Neutrophil (primary cell): ENCODE measurements at regions not wholly inside any gene's neighbourhood (a gene's known extent, or its start where the extent isn't known, plus 50 kb on each side); places are given as distances from the start of the nearest gene placed in this dataset.

ENCODE experiments used
- H3K27ac ChIP-seq: fragments of 200-600 bp; sonication (generic); 2 replicates; pipeline ENCODE4 v1.5.1; 2016; ENCODE audit warnings: mild to moderate bottlenecking, moderate library complexity
- H3K27me3 ChIP-seq: fragments of 200-600 bp; sonication (generic); 2 replicates; pipeline ENCODE4 v1.6.0; 2016; ENCODE audit warnings: mild to moderate bottlenecking
- H3K36me3 ChIP-seq: fragments of 200-600 bp; sonication (generic); 2 replicates; pipeline ENCODE4 v1.5.1; 2017
- H3K4me1 ChIP-seq, 2 experiments: fragments of 200-600 bp in 1 of 2; sonication (generic) in 1 of 2; 1 replicate in 1 of 2; 2 replicates in 1 of 2; pipeline versions ENCODE4 v1.5.1 to v1.6.1; 2013 to 2016; ENCODE audit warnings: low read depth in 1 of 2, low read length in 1 of 2, mild to moderate bottlenecking in 1 of 2, moderate library complexity in 1 of 2; ENCODE audit not compliant: control insufficient read depth in 1 of 2, insufficient read depth in 1 of 2
- H3K4me3 ChIP-seq, 2 experiments: fragments of 200-600 bp in 1 of 2; sonication (generic) in 1 of 2; 1 replicate in 1 of 2; 2 replicates in 1 of 2; pipeline ENCODE4 v1.5.1; 2013 to 2016; ENCODE audit warnings: low read depth in 1 of 2, low read length in 1 of 2, mild to moderate bottlenecking in 1 of 2, moderate library complexity in 1 of 2
- H3K9me3 ChIP-seq: fragments of 200-600 bp; sonication (generic); 2 replicates; pipeline ENCODE4 v1.5.1; 2016
- CTCF ChIP-seq: fragments of 200-600 bp; sonication (generic); IDR thresholded peaks from 2 replicates; pipeline ENCODE4 v1.5.1; 2016; ENCODE audit warnings: antibody characterized with exemption

GRCh38 chr18:30828700-30829099, 213.8 kb downstream of the DSC3 start:
- no peak overlapping the region for H3K4me3 ChIP-seq
- no peak overlapping the region for H3K27ac ChIP-seq
- no peaks in the 10 kb centered on the region for H3K36me3 ChIP-seq
- H3K9me3 ChIP-seq = no peaks in the 10 kb centered on the region
- no peak for TF ChIP-seq CTCF
- no peaks in the 10 kb centered on the region for H3K4me1 ChIP-seq
- H3K27me3 ChIP-seq = no peaks in the 10 kb centered on the region

GRCh38 chr18:30819619-30820018, 222.9 kb downstream of the DSC3 start:
- TF ChIP-seq CTCF = no peak
- Histone ChIP-seq H3K4me1 (no peaks in the 10 kb centered on the region), H3K9me3 (no peaks in the 10 kb centered on the region), H3K36me3 (no peaks in the 10 kb centered on the region), H3K4me3 (no peak overlapping the region), H3K27ac (no peak overlapping the region), H3K27me3 (no peaks in the 10 kb centered on the region)

- H3K36me3 ChIP-seq = no peaks in the 10 kb centered on the region
- H3K4me1 ChIP-seq = no peaks in the 10 kb centered on the region
- no peaks in the 10 kb centered on the region for H3K9me3 ChIP-seq
- no peaks in the 10 kb centered on the region for H3K27me3 ChIP-seq
- TF ChIP-seq CTCF = no peak
- H3K27ac ChIP-seq = no peak overlapping the region
- H3K4me3 ChIP-seq = no peak overlapping the region
These were observed 228.1 kb downstream of the DSC3 start for GRCh38 chr18:30814446-30814845.

- Histone ChIP-seq H3K9me3 (no peaks in the 10 kb centered on the region), H3K4me1 (no peaks in the 10 kb centered on the region), H3K27ac (no peak overlapping the region), H3K27me3 (no peaks in the 10 kb centered on the region), H3K4me3 (no peak overlapping the region), H3K36me3 (no peaks in the 10 kb centered on the region)
- TF ChIP-seq CTCF = no peak
These were observed 231.0 kb downstream of the DSC3 start for GRCh38 chr18:30811580-30811979.

GRCh38 chr18:30810580-30810979, 232.0 kb downstream of the DSC3 start:
- H3K4me1 ChIP-seq = no peaks in the 10 kb centered on the region
- no peak for TF ChIP-seq CTCF
- H3K27me3 ChIP-seq = no peaks in the 10 kb centered on the region
- H3K36me3 ChIP-seq = no peaks in the 10 kb centered on the region
- H3K4me3 ChIP-seq = no peak overlapping the region
- H3K9me3 ChIP-seq = no peaks in the 10 kb centered on the region
- no peak overlapping the region for H3K27ac ChIP-seq

GRCh38 chr18:30806823-30807222, 235.7 kb downstream of the DSC3 start:
- no peaks in the 10 kb centered on the region for H3K36me3 ChIP-seq
- TF ChIP-seq CTCF = no peak
- H3K9me3 ChIP-seq = no peaks in the 10 kb centered on the region
- H3K27me3 ChIP-seq = no peaks in the 10 kb centered on the region
- no peaks in the 10 kb centered on the region for H3K4me1 ChIP-seq
- H3K27ac ChIP-seq = no peak overlapping the region
- no peak overlapping the region for H3K4me3 ChIP-seq
